GM21737 (cell line): ENCODE measurements at regions not wholly inside any gene's neighbourhood (a gene's known extent, or its start where the extent isn't known, plus 50 kb on each side); places are given as distances from the start of the nearest gene placed in this dataset.

Experiments
- ATAC-seq: cut with Tn5 transposase; IDR thresholded peaks from one replicate; pipeline ENCODE4 v1.9.1; 2021; ENCODE audit warnings: mild to moderate bottlenecking, moderate library complexity; ENCODE audit not compliant: unreplicated experiment

DNA sequence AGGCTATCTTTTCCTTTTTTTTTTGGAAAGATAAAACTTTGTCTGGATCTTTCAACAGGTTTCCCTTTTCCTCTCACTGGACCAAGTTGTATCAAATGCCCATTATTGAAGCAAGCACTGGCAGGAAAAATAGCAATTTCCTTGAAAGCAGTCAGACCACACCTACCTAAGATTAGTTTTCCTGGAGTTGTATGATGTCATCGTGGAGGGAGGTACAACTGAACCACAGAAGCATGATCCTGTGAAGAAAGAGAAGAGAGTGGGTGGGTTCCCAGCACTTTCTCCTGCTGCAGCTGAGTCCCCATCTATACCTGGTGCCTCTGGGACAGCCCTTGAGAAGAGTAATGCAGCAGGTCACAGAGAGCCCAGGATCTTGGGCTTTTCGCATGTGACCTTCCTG, 63.6 kb upstream of the ERCC4 start:
- no peak for ATAC-seq

DNA sequence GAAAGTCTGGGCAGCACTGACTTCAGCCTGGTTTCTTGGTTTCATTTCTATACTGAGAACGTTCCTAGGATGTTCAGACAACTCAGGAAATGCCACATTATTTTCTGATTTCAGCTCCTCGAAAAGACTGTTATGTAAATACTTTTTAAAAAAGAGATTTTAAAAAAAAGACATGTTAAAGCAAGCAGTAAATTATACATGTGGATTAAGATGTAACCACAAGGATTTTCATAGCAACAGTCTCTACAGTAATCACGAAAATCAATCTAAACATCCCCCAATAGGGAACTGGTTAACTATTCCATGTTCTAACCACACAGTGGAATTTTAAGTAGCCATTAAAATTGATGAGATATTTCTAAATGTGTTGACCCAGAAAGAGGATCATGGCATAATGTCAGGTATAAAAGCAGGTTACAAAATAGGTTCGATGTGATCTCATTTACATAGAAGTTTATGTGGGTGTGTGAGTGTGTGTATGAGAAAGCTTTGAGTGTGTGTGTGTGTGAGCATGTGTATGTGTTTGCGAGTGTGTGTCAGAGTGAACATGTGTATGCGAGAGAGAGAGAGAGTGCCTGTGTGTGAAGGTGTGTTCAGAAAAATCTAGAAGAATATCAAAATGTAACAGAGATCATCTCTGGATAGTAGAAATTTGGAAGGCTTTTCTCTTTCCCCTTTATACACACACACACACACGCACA, 63.0 kb upstream of the ERCC4 start:
- no peak for ATAC-seq

DNA sequence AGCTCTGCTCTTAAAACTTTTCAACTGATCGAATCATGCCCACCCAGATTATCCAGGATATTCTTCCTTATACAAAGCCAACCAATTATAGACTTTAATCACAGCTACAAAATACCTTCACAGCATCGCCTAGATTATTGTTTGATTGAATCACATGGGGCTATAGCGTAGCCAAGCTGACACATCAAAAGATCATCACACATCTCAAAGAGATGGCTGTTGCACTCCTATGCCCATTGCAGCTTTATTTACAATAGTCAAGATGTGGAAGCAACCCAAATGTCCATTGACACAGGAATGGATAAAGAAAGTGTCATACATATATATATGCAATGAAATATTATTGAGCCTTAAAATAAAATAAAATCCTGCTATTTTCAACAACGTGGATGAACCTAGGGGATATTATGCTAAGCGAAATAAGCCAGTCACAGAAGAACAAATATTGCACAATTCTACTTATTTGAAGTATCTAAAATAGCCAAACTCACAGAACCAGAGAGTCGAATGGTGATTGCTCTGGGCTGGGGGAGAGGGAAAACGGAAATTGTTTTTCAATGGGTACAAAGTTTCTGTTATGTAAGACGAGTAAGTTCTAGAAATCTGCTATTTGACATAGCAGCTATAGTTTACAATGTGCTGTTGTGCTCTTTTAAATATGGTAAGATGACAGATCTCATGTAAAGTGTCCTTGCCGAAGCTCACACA, 60.9 kb upstream of the ERCC4 start:
- ATAC-seq: no peak

DNA sequence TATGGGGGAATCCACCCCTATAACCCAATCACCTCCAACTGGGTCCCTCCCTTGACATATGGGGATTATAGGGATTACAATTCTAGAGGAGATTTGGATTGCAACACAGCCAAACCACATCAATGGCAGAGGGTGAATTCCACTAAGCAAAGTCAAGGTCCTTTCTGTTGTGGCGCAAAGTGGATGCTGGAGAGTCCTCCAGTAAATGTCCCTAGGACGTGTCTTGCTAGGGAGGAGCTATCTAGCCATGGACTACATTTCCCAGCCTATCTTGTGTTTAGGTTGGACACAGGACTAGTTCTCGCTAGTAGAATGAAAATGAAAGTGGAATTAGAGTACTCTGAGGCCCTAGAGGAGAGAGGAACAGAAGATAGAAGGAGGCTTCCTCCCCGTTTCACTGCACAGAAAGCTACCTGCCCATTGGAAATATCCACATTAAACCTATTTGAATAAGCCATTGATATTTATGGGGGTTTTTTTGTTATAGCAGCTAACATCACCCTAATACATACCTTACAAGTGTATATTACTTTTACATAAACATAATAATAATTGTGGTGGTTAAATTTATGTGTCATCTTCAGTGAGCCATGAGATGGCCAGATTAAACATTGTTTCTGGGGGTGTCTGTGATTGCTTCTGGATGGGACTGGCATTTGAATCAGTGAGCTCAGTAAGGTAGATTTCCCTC, 56.7 kb upstream of the ERCC4 start:
- no peak for ATAC-seq

DNA sequence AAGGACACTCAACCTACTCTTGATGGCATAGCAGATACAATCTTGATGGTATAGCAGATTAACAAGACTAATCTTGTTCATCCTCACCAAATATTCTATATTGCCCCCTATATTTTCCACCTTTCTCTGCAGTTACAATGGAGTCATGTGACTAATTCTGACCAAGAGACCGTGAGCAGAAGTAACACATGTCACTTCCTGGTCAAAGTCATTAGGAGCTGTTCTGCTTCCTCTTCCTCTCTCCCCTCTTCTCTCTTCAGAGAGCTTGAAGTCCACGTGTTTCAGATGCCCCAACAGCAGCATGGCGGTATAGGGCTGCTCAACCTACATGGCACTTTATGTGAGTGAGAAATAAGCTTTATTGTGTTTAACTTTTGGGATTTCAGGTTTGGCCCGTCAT, 55.3 kb upstream of the ERCC4 start:
- no peak for ATAC-seq

DNA sequence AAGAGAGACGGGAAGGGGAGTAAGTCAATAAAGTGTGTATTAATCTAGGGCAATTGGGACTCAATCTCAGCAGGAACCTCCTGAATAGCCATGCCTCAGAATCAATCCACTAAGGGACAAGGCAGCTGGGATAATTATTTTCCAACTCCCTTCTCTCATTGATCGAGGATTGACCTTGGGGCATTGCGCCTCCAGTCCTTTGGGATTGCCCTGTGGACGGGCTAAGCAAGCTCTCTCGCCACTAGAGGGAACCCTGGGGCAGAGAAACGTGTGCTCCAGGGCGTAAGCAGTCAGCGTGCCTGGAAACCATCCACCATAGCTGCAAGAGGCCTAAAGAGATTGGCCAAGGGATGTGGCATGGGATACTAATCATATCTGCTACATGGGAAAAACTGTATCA, 53.9 kb upstream of the ERCC4 start:
- no peak for ATAC-seq
